MM.1S (cell line): ENCODE measurements at regions not wholly inside any gene's neighbourhood (a gene's known extent, or its start where the extent isn't known, plus 50 kb on each side); places are given as distances from the start of the nearest gene placed in this dataset.

Source experiments
- DNase-seq: peaks from one replicate; pipeline ENCODE4 v3.0.0-alpha.2; 2015
- H2AFZ ChIP-seq: fragments of 300-600 bp; sonication (generic); 2 replicates; pipeline ENCODE4 v1.6.0; 2016; ENCODE audit warnings: antibody characterized with exemption, low read length
- H3F3A ChIP-seq: fragments of 300-600 bp; sonication (generic); 2 replicates; pipeline ENCODE4 v1.6.1; 2016; ENCODE audit warnings: mild to moderate bottlenecking, antibody characterized with exemption, low read length, moderate library complexity, mixed read lengths; ENCODE audit not compliant: insufficient read depth
- H3K27ac ChIP-seq: fragments of 300-600 bp; sonication (generic); 2 replicates; pipeline ENCODE4 v1.5.1; 2016; ENCODE audit warnings: mild to moderate bottlenecking, low read length
- H3K27me3 ChIP-seq: fragments of 300-600 bp; sonication (generic); replicated peaks from 2 replicates; pipeline ENCODE4 v1.6.0; 2016; ENCODE audit warnings: low read length; ENCODE audit not compliant: insufficient read depth
- H3K36me3 ChIP-seq: fragments of 300-600 bp; sonication (generic); replicated peaks from 2 replicates; pipeline ENCODE4 v1.6.1; 2016; ENCODE audit warnings: mild to moderate bottlenecking, low read length, mixed read lengths; ENCODE audit not compliant: insufficient read depth
- H3K4me1 ChIP-seq: fragments of 300-600 bp; sonication (generic); 2 replicates; pipeline ENCODE4 v1.6.1; 2016; ENCODE audit warnings: low read length, mixed read lengths
- H3K4me2 ChIP-seq: fragments of 300-600 bp; sonication (generic); 2 replicates; pipeline ENCODE4 v1.6.0; 2016; ENCODE audit warnings: low read depth, low read length
- H3K4me3 ChIP-seq: fragments of 300-600 bp; sonication (generic); 2 replicates; pipeline ENCODE4 v1.5.1; 2016; ENCODE audit warnings: low read length, mixed read lengths
- H3K79me2 ChIP-seq: fragments of 300-600 bp; sonication (generic); 2 replicates; pipeline ENCODE4 v1.6.1; 2016; ENCODE audit warnings: mixed run types, low read length, mixed read lengths
- H3K9ac ChIP-seq: fragments of 300-600 bp; sonication (generic); 2 replicates; pipeline ENCODE4 v1.6.1; 2016; ENCODE audit warnings: low read length, mixed read lengths
- H3K9me2 ChIP-seq: fragments of 300-600 bp; sonication (generic); replicated peaks from 2 replicates; pipeline ENCODE4 v1.6.1; 2016; ENCODE audit warnings: mild to moderate bottlenecking, low read length, mixed read lengths; ENCODE audit not compliant: insufficient read depth
- H3K9me3 ChIP-seq: fragments of 300-600 bp; sonication (generic); replicated peaks from 2 replicates; pipeline ENCODE4 v1.6.1; 2016; ENCODE audit warnings: mild to moderate bottlenecking, low read length, mixed read lengths; ENCODE audit not compliant: insufficient read depth
- H4K20me1 ChIP-seq: fragments of 300-600 bp; sonication (generic); 2 replicates; pipeline ENCODE4 v1.6.1; 2016; ENCODE audit warnings: mild to moderate bottlenecking, low read length, moderate library complexity, mixed read lengths; ENCODE audit not compliant: insufficient read depth
- CTCF ChIP-seq: fragments of 300-600 bp; sonication (generic); IDR thresholded peaks from 2 replicates; pipeline ENCODE4 v1.5.1; 2016; ENCODE audit warnings: antibody characterized with exemption, low read length, mixed read lengths
- EZH2 ChIP-seq: fragments of 300-600 bp; sonication (generic); optimal IDR thresholded peaks from 2 replicates; pipeline ENCODE3; 2017; ENCODE audit warnings: low read depth, mild to moderate bottlenecking, antibody characterized with exemption, low read length, mixed read lengths
- EZH2phosphoT487 ChIP-seq: fragments of 300-600 bp; sonication (generic); IDR thresholded peaks from 2 replicates; pipeline ENCODE4 v1.6.1; 2018; ENCODE audit warnings: antibody characterized with exemption, low read length

DNA sequence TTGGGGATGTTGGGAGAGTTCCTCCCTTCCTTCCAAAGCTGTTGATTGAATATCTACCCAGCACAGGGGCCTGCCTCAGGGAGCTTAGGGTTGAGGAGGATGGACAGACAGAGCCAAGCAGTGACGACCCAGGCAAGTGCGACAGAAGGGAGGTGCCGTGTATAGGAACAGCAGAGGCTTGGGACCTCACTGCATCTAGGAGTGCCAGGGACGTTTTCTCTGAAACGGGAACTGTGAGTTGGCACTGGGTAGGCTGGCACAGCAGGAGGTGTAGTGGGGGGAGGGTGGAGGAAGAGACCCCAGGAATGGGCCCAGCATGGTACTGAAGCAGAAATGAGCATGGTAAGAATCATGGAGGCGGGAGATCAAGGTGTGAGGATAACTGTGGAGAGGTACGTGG is 55.3 kb upstream of the MGMT start:
- no peak overlapping the region for H3K4me3 ChIP-seq
- H3K9me3 ChIP-seq = no peaks in the 10 kb centered on the region; the same call in 1 of the 2 replicates
- no peak overlapping the region for H3K9ac ChIP-seq
- H4K20me1 ChIP-seq = no peaks in the 10 kb centered on the region
- H3K4me2 ChIP-seq = no peak overlapping the region
- H2AFZ ChIP-seq = no peak overlapping the region
- H3K79me2 ChIP-seq = no peaks in the 10 kb centered on the region
- H3K9me2 ChIP-seq = no peaks in the 10 kb centered on the region
- no peaks in the 10 kb centered on the region for H3F3A ChIP-seq
- no peak for DNase-seq
- H3K27me3 ChIP-seq = no peaks in the 10 kb centered on the region
- H3K4me1 ChIP-seq = no peaks in the 10 kb centered on the region
- no peak overlapping the region for H3K27ac ChIP-seq
- TF ChIP-seq EZH2phosphoT487 = no peak
- no peak for TF ChIP-seq EZH2
- no peak for TF ChIP-seq CTCF
- no peaks in the 10 kb centered on the region for H3K36me3 ChIP-seq

DNA sequence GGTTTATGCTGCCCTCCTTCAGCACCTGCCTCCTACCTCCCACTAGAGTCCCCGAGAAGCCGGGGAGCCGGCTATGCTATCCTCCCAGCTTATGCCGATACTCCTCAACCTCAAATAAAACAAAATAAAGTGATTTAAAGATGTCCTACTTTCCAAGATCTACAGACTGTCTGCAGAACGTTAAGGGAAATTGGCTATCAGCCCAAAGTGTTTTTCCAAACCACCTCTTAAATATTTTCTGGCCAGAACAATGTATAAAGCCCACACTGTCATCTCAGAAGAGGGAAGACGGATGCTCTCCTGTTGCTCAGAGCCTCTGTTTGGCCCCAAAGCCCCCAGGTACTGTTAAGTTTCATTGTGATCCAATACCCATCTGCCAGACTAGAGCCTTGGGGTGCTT is 54.0 kb upstream of the MGMT start:
- Histone ChIP-seq H3K27me3 (no peaks in the 10 kb centered on the region), H3K4me1 (no peaks in the 10 kb centered on the region), H3K36me3 (no peaks in the 10 kb centered on the region), H3K4me2 (no peak overlapping the region), H3K27ac (no peak overlapping the region), H3K4me3 (no peak overlapping the region), H3K9me3 (no peaks in the 10 kb centered on the region), H3K9ac (no peak overlapping the region), H2AFZ (no peak overlapping the region), H3K9me2 (no peaks in the 10 kb centered on the region), H3K79me2 (no peaks in the 10 kb centered on the region), H3F3A (no peaks in the 10 kb centered on the region), H4K20me1 (no peaks in the 10 kb centered on the region)
- DNase-seq = no peak
- no peak for TF ChIP-seq EZH2
- no peak for TF ChIP-seq CTCF
- TF ChIP-seq EZH2phosphoT487 = no peak

DNA sequence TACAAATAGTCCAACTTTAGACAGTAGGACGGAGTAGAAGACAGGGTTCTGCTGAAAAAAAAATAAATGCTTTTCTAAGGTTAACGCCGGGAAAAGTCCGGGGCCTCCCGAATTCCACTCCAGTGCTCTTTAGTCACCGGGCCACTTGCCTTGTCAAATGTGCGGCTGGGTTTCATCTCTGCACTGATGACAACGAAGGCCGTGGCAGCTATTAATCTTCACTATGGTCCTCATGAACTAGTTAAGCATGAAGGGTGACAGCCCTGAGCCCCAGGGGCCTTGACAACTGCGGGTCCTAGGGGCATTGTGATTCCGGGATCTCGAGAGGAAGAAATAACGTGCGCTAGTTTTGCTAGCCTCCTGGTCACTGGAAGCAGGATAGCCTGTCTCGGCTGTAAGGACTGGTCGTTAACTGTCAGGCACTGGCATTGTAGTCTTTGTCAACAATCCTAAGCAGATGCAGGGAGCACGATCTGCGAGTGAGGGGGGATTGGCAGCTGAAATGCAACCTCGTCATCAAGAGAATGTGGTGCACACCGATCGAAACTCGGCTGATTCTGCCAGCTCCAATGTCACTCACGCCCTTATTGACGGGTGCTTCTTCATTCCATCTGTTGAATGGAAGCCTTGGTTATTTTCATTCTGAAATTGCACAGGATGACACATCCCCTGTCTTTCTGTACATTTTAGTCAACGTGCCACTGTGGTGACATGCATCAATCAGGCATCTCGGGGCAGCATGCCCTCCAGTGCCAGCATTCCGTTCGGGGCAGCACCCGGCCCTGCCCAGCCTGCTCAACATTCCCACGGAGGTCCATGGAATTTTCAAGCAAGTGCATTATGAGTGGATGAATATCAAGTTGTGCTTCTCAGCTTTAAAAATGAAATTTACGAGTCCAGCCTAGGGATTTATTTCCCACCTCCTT is 51.6 kb upstream of the MGMT start:
- H2AFZ ChIP-seq = no peak overlapping the region
- no peaks in the 10 kb centered on the region for H4K20me1 ChIP-seq
- no peak overlapping the region for H3K27ac ChIP-seq
- no peak overlapping the region for H3K4me2 ChIP-seq
- H3K4me1 ChIP-seq = no peaks in the 10 kb centered on the region
- H3K79me2 ChIP-seq = no peaks in the 10 kb centered on the region
- no peaks in the 10 kb centered on the region for H3F3A ChIP-seq
- no peaks in the 10 kb centered on the region for H3K9me3 ChIP-seq
- H3K9ac ChIP-seq = no peak overlapping the region
- H3K36me3 ChIP-seq = no peaks in the 10 kb centered on the region
- no peaks in the 10 kb centered on the region for H3K27me3 ChIP-seq
- DNase-seq = no peak
- TF ChIP-seq EZH2phosphoT487 (no peak), CTCF (no peak), EZH2 (no peak)
- no peak overlapping the region for H3K4me3 ChIP-seq
- H3K9me2 ChIP-seq = no peaks in the 10 kb centered on the region
